Spleen (tissue), 7 donors: ENCODE measurements at regions not wholly inside any gene's neighbourhood (a gene's known extent, or its start where the extent isn't known, plus 50 kb on each side); places are given as distances from the start of the nearest gene placed in this dataset.

Source experiments
- POLR2A ChIP-seq, 3 donors: fragments of 450-650 bp; IDR thresholded peaks; one replicate each; pipeline ENCODE4 v1.5.1; 2017; ENCODE audit warnings: antibody characterized with exemption in 3 of 3, mild to moderate bottlenecking in 1 of 3
- TF ChIP-seq, protein P1 (sequence below), 11 experiments: fragments of 200-600 bp in 7 of 11; fragments of 450-650 bp in 4 of 11; sonication (generic) in 4 of 11; IDR thresholded peaks in 8 of 11; conservative IDR thresholded peaks in 3 of 11; 1 replicate in 7 of 11; 2 replicates in 4 of 11; pipeline versions ENCODE4 v1.4.0 to v1.8.0; 2016 to 2021; ENCODE audit warnings: antibody characterized with exemption in 11 of 11, inconsistent platforms in 4 of 11, mild to moderate bottlenecking in 1 of 11
- donor health status: DM: no; HTN: no; CAD: no; lungs with moderate emphysema.
- donor health status: DM: no; HTN: no; CAD: no.
- donor health status: DM: no; HTN: no; CAD: no.

GRCh38 chr22:22187299-22187698, 57.3 kb upstream of the VPREB1 start:
- TF ChIP-seq POLR2A (IDR thresholded peaks at IDR 0.05): no peak
- TF ChIP-seq, protein P1, sequence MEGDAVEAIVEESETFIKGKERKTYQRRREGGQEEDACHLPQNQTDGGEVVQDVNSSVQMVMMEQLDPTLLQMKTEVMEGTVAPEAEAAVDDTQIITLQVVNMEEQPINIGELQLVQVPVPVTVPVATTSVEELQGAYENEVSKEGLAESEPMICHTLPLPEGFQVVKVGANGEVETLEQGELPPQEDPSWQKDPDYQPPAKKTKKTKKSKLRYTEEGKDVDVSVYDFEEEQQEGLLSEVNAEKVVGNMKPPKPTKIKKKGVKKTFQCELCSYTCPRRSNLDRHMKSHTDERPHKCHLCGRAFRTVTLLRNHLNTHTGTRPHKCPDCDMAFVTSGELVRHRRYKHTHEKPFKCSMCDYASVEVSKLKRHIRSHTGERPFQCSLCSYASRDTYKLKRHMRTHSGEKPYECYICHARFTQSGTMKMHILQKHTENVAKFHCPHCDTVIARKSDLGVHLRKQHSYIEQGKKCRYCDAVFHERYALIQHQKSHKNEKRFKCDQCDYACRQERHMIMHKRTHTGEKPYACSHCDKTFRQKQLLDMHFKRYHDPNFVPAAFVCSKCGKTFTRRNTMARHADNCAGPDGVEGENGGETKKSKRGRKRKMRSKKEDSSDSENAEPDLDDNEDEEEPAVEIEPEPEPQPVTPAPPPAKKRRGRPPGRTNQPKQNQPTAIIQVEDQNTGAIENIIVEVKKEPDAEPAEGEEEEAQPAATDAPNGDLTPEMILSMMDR (IDR thresholded peaks at IDR 0.05 in 8 of 11, conservative IDR thresholded peaks at IDR 0.05 in 3 of 11): no peak
